ENCODE measurements at regions not wholly inside any gene's neighbourhood (a gene's known extent, or its start where the extent isn't known, plus 50 kb on each side); places are given as distances from the start of the nearest gene placed in this dataset.

DNA sequence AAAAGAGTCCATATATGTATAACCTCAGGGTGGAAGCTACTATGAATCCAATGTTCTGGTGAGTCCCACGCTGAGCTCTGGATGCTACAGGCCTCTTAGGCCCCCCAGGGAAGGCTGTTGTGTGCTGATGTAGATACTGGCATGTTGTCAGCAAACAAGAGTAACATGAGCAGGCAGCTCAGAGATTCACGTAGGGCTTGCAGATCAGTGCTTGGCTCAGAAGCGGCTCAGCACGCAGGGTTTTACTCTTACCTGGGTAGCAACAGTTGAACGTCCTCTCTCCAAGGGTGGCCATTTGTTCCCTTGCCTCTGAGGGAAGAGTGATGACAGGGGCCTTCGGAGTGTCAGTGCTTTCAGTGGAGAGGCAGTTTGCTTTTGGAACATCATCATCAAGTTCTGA lies 93.4 kb downstream of the ZFP64 start:
- no peak overlapping the region for H3K4me3 Mint-ChIP-seq (ENCODE audit: low read depth, unreplicated experiment)
- no TSS peak for BruUV-seq (replicated peaks)
- H3K27me3 Mint-ChIP-seq (ENCODE audit: unreplicated experiment) = no peaks in the 10 kb centered on the region
- no peak overlapping the region for H3K27ac Mint-ChIP-seq (ENCODE audit: unreplicated experiment)
- no peaks in the 10 kb centered on the region for H3K9me3 Mint-ChIP-seq (ENCODE audit: low read depth, unreplicated experiment)
- intact Hi-C loops (cut with micrococcal nuclease; ENCODE audit: unreplicated experiment) = no loop called here
- H3K36me3 Mint-ChIP-seq (ENCODE audit: insufficient read depth, unreplicated experiment) = no peaks in the 10 kb centered on the region
- H3K4me1 Mint-ChIP-seq (ENCODE audit: low read depth, unreplicated experiment) = no peaks in the 10 kb centered on the region
- TF ChIP-seq CTCF (IDR thresholded peaks at IDR 0.05; ENCODE audit: unreplicated experiment) = no peak
- CTCF ChIA-PET = no interaction called here
- no peak for DNase-seq

DNA sequence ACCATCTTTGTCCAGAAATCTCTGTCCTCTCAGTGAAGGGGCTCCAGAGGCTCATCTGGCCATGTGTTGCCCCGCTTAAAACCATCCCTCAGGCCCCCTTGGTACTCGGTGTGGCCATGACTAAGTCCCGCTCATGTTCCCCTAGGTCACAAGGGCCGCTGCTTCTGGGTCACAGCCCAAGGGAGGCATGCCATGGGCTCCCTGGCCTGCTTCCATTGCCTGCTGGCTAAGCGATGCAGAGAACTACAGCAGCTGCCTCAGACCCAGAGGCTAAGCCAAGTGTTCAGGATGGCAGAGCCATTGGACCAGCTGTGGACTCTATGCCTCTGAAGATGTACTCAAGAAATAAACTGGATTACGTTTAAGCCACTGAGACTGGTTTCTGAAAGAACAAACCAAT lies 95.5 kb downstream of the ZFP64 start:
- no peaks in the 10 kb centered on the region for H3K36me3 Mint-ChIP-seq (ENCODE audit: insufficient read depth, unreplicated experiment)
- TF ChIP-seq CTCF (IDR thresholded peaks at IDR 0.05; ENCODE audit: unreplicated experiment) = no peak
- CTCF ChIA-PET = interaction anchor here (0.6 kb wide), 1 partner anchor 52 kb away, joined by 5 read pairs; no protein-coding TSS in a partner anchor
- H3K27me3 Mint-ChIP-seq (ENCODE audit: unreplicated experiment) = no peaks in the 10 kb centered on the region
- no peak overlapping the region for H3K4me3 Mint-ChIP-seq (ENCODE audit: low read depth, unreplicated experiment)
- intact Hi-C loops (cut with micrococcal nuclease; ENCODE audit: unreplicated experiment) = no loop called here
- no peak overlapping the region for H3K27ac Mint-ChIP-seq (ENCODE audit: unreplicated experiment)
- no peaks in the 10 kb centered on the region for H3K9me3 Mint-ChIP-seq (ENCODE audit: low read depth, unreplicated experiment)
- no TSS peak for BruUV-seq (replicated peaks)
- no peaks in the 10 kb centered on the region for H3K4me1 Mint-ChIP-seq (ENCODE audit: low read depth, unreplicated experiment)
- no peak for DNase-seq

GRCh38 chr20:52094693-52095092 lies 96.9 kb downstream of the ZFP64 start:
- no peaks in the 10 kb centered on the region for H3K9me3 Mint-ChIP-seq (ENCODE audit: low read depth, unreplicated experiment)
- TF ChIP-seq CTCF (IDR thresholded peaks at IDR 0.05; ENCODE audit: unreplicated experiment) = no peak
- H3K27me3 Mint-ChIP-seq (ENCODE audit: unreplicated experiment) = no peaks in the 10 kb centered on the region
- H3K36me3 Mint-ChIP-seq (ENCODE audit: insufficient read depth, unreplicated experiment) = no peaks in the 10 kb centered on the region
- no peak overlapping the region for H3K4me3 Mint-ChIP-seq (ENCODE audit: low read depth, unreplicated experiment)
- intact Hi-C loops (cut with micrococcal nuclease; ENCODE audit: unreplicated experiment) = no loop called here
- no peaks in the 10 kb centered on the region for H3K4me1 Mint-ChIP-seq (ENCODE audit: low read depth, unreplicated experiment)
- DNase-seq = no peak
- H3K27ac Mint-ChIP-seq (ENCODE audit: unreplicated experiment) = no peak overlapping the region
- CTCF ChIA-PET = no interaction called here
- no TSS peak for BruUV-seq (replicated peaks)

GRCh38 chr20:52093575-52093974 lies 98.0 kb downstream of the ZFP64 start:
- DNase-seq = no peak
- no peak for TF ChIP-seq CTCF (IDR thresholded peaks at IDR 0.05; ENCODE audit: unreplicated experiment)
- Mint-ChIP-seq H3K4me1 (ENCODE audit: low read depth, unreplicated experiment) (no peaks in the 10 kb centered on the region), H3K27ac (ENCODE audit: unreplicated experiment) (no peak overlapping the region), H3K27me3 (ENCODE audit: unreplicated experiment) (no peaks in the 10 kb centered on the region), H3K4me3 (ENCODE audit: low read depth, unreplicated experiment) (no peak overlapping the region), H3K9me3 (ENCODE audit: low read depth, unreplicated experiment) (no peaks in the 10 kb centered on the region), H3K36me3 (ENCODE audit: insufficient read depth, unreplicated experiment) (no peaks in the 10 kb centered on the region)
- intact Hi-C loops (cut with micrococcal nuclease; ENCODE audit: unreplicated experiment) = no loop called here
- CTCF ChIA-PET = interaction anchor here (0.5 to 0.6 kb wide), 2 partner anchors 22 to 277 kb away, joined by 3 read pairs; no protein-coding TSS in a partner anchor
- BruUV-seq (replicated peaks) = no TSS peak
